BE2C (cell line): ENCODE measurements at regions not wholly inside any gene's neighbourhood (a gene's known extent, or its start where the extent isn't known, plus 50 kb on each side); places are given as distances from the start of the nearest gene placed in this dataset.

Source experiments
- DNase-seq: peaks from one replicate; pipeline ENCODE4 v3.0.0-alpha.2; 2020
- H3K27me3 ChIP-seq: fragments of 250-450 bp; sonication (Bioruptor Pico); 2 replicates; pipeline ENCODE4 v1.5.1; 2020; ENCODE audit warnings: mild to moderate bottlenecking
- H3K36me3 ChIP-seq: fragments of 250-450 bp; sonication (Bioruptor Pico); 2 replicates; pipeline ENCODE4 v1.5.1; 2020; ENCODE audit warnings: mild to moderate bottlenecking
- H3K4me1 ChIP-seq: fragments of 250-450 bp; sonication (Bioruptor Pico); 2 replicates; pipeline ENCODE4 v1.5.1; 2020
- H3K4me3 ChIP-seq: 2 replicates; pipeline ENCODE4 v1.5.1; 2011; ENCODE audit warnings: low read depth, low read length
- H3K9me3 ChIP-seq: fragments of 250-450 bp; sonication (Bioruptor Pico); 2 replicates; pipeline ENCODE4 v1.5.1; 2020
- CTCF ChIP-seq: IDR thresholded peaks from 2 replicates; pipeline ENCODE4 v1.5.1; 2012; ENCODE audit warnings: mild to moderate bottlenecking, low read depth, low read length

DNA sequence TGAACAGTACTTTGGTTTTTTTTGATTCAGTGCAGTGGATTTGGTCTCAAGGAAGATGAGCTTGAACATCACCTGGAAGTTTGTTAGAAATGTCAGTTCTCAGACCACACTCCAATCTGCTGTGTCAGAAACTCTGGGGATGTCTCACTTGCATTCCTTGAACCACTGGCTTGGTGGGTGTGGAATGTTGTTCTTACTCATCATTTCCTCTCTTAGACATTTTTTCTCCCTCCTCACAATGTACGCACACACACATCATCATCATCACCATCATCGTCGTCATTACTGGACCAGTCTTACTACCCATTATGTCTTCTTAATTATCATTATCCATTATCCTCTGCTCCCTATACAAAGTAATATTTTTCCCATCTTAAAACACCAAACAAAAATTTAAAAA lies 91.9 kb upstream of the KCNK2 start:
- Histone ChIP-seq H3K27me3 (no peaks in the 10 kb centered on the region; the same call in 1 of the 2 replicates), H3K4me3 (no peak overlapping the region), H3K9me3 (no peaks in the 10 kb centered on the region), H3K4me1 (no peaks in the 10 kb centered on the region), H3K36me3 (no peaks in the 10 kb centered on the region)
- no peak for TF ChIP-seq CTCF
- DNase-seq: no peak

DNA sequence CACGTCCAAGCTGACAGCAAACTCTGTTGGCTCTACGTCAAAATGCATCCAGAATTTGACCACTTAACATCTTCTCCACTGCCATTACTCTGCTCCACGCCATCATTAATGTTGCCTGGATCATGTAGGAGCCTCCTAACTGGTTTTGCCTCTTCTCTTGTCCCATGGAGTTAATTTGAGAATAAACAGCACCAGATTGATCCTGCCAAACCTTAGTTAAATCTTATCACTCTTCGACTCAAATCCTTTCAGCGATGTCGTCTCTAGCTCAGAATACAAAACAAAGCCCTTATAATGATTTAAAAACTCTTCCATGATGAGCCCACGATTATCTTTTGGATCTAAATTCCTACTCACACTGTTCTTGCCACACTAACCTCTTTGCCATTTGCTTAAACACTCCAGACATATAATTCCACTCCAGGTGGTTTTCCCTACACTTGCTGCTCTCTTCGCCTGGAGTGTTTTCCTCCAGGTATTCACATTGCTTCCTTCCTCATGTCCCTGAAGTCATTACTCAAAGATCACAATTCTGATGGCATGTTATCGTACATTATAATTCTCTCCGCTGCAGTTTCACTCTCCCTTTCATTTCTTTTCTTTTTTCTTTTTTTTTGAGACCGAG lies 90.7 kb upstream of the KCNK2 start:
- H3K36me3 ChIP-seq: no peaks in the 10 kb centered on the region
- TF ChIP-seq CTCF: no peak
- peaks cover 3% of the 10 kb centered on the region; the same call in 1 of the 2 replicates for H3K27me3 ChIP-seq
- H3K4me1 ChIP-seq: no peaks in the 10 kb centered on the region
- H3K9me3 ChIP-seq: no peaks in the 10 kb centered on the region
- no peak for DNase-seq
- no peak overlapping the region for H3K4me3 ChIP-seq

DNA sequence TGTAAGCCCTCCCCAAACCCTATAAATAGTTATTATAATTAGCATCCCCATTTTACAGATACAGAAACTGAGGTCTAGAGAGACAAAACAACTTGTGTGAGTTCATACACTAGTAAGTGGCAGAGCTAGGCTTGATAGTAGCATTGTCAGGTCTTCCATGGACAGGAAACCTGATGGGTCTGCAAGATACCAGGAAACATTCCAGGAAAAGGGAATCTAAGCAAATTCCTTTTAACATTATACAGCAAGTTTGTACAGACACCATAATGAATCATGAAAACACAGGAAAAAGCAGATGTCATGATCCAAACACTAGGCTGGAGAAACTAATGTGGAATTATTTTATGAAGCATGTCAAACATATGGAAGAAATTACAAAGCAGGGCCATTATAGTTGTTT lies 89.1 kb upstream of the KCNK2 start:
- no peaks in the 10 kb centered on the region for H3K36me3 ChIP-seq
- H3K9me3 ChIP-seq: no peaks in the 10 kb centered on the region
- no peak for TF ChIP-seq CTCF
- H3K4me1 ChIP-seq: no peaks in the 10 kb centered on the region
- 0 out of 2 replicates have a peak, but pooled peaks cover 3% of the 10 kb centered on the region for H3K27me3 ChIP-seq
- no peak for DNase-seq
- H3K4me3 ChIP-seq: no peak overlapping the region

- Histone ChIP-seq H3K27me3 (peaks cover 7% of the 10 kb centered on the region), H3K9me3 (no peaks in the 10 kb centered on the region), H3K4me1 (no peaks in the 10 kb centered on the region), H3K4me3 (no peak overlapping the region), H3K36me3 (no peaks in the 10 kb centered on the region)
- no peak for TF ChIP-seq CTCF
- DNase-seq: no peak
These were observed 84.9 kb upstream of the KCNK2 start for GRCh38 chr1:214997685-214998084.

DNA sequence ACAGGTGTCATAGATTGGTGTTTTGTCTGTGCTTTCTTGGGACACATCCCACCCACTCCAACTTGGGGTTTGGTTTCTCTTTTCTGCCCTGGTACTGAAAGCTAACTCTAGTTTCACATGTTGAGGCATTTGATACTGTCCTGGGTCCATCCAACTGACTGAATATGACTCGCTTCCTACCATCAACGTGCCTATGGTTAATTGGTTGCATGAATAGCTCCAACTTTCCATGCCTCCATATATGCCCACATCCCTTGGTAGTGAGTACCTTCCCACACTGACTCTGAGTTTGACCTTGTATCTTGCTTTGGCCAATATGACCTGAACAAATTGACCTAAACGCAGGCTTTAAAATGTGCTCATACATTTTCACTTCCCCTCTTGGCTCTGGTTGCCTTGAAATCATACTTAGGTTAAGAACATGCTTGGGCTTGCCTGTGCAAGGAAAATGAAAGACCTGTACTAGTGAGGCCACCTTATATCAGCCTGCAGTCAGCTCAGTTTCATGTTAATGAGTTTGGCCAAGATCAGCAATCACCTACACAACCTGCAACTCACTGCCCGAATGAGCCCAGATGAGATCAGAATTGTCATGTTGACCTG lies 81.0 kb upstream of the KCNK2 start:
- no peak for DNase-seq
- no peak for TF ChIP-seq CTCF
- Histone ChIP-seq H3K4me3 (no peak overlapping the region), H3K36me3 (no peaks in the 10 kb centered on the region), H3K9me3 (no peaks in the 10 kb centered on the region), H3K27me3 (peaks cover 11% of the 10 kb centered on the region), H3K4me1 (peaks cover 7% of the 10 kb centered on the region)

- H3K27me3 ChIP-seq: peaks cover 11% of the 10 kb centered on the region
- H3K36me3 ChIP-seq: no peaks in the 10 kb centered on the region
- H3K4me3 ChIP-seq: no peak overlapping the region
- H3K9me3 ChIP-seq: no peaks in the 10 kb centered on the region
- TF ChIP-seq CTCF: no peak
- H3K4me1 ChIP-seq: peaks cover 7% of the 10 kb centered on the region
- DNase-seq: no peak
These were observed 80.1 kb upstream of the KCNK2 start for GRCh38 chr1:215002471-215002870.
